ENCODE measurements at regions not wholly inside any gene's neighbourhood (a gene's known extent, or its start where the extent isn't known, plus 50 kb on each side); places are given as distances from the start of the nearest gene placed in this dataset.

- TF ChIP-seq RCOR1 (IDR thresholded peaks at IDR 0.05; ENCODE audit: low read length), result no peak
- TF ChIP-seq TCF12 (IDR thresholded peaks at IDR 0.05), result no peak
- TF ChIP-seq POLR2AphosphoS5 (IDR thresholded peaks at IDR 0.05; ENCODE audit: low read depth, low read length), result no peak
- TF ChIP-seq JUND (IDR thresholded peaks at IDR 0.05), result no peak
- TF ChIP-seq FOSL2 (IDR thresholded peaks at IDR 0.05; ENCODE audit: borderline replicate concordance, low read depth), result no peak
- no peak for TF ChIP-seq CTCF (IDR thresholded peaks at IDR 0.05)
Observed at GRCh38 chr10:104518891-104519290, 122.2 kb upstream of the SORCS3 start.
